ENCODE measurements at regions not wholly inside any gene's neighbourhood (a gene's known extent, or its start where the extent isn't known, plus 50 kb on each side); places are given as distances from the start of the nearest gene placed in this dataset.

DNA sequence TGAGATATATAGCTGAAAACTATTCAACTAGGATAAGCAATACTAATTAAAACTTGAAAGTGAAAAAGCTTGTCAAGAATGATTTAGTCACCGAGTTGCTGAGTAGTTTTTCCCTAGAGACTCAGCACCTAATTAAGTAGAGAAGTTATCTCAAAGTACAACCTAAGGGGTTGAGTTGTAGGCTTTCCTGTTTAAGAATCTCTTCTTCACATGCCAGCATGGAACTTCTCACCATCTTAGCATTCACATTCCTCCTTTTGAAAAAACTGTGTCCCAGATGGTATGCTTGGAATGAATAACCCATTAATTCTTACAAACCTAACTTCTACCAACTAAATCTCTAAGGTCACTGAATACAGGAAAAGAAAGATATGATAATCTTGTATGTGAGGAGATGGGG, 303.3 kb upstream of the ZC3H12C start (continued):
- no peak for TF ChIP-seq ZFP30 (CRISPR knock-in tag; IDR thresholded peaks at IDR 0.05)
- no peak for TF ChIP-seq RARB (CRISPR knock-in tag; IDR thresholded peaks at IDR 0.05)
- no peak for TF ChIP-seq SNAI2 (CRISPR knock-in tag; IDR thresholded peaks at IDR 0.05)
- TF ChIP-seq GLIS3 (CRISPR knock-in tag; IDR thresholded peaks at IDR 0.05): no peak
- TF ChIP-seq ARNTL (CRISPR knock-in tag; IDR thresholded peaks at IDR 0.05; ENCODE audit: borderline replicate concordance, low read depth): no peak
- TF ChIP-seq ZFP3 (CRISPR knock-in tag; IDR thresholded peaks at IDR 0.05): no peak

DNA sequence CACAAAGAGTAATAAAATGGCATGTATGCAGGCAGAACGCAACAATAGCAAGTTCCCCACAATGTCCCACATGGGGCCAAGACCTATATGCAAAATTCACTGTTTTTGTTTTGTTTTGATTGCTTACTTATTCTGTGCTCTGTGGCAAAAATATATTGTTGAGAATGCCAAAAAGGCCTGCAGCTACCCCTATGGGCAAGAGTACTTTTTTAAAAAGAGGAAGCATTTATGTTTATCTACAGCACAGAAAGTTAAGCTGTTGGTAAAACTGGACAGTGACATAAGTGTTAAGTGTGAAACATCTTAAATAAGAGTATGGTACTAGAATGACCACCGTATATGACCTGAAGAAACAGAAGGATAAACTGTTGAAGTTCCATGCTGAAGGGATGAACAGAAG, 301.9 kb upstream of the ZC3H12C start:
- no peak for TF ChIP-seq RARB (CRISPR knock-in tag; IDR thresholded peaks at IDR 0.05)
- TF ChIP-seq CSDC2 (CRISPR knock-in tag; IDR thresholded peaks at IDR 0.05): no peak
- TF ChIP-seq TCF4 (CRISPR knock-in tag; IDR thresholded peaks at IDR 0.05; ENCODE audit: borderline replicate concordance): no peak
- TF ChIP-seq OSR1 (CRISPR knock-in tag; IDR thresholded peaks at IDR 0.05): no peak
- no peak for TF ChIP-seq GLIS3 (CRISPR knock-in tag; IDR thresholded peaks at IDR 0.05)
- TF ChIP-seq SNAI2 (CRISPR knock-in tag; IDR thresholded peaks at IDR 0.05): no peak
- TF ChIP-seq, protein P1, sequence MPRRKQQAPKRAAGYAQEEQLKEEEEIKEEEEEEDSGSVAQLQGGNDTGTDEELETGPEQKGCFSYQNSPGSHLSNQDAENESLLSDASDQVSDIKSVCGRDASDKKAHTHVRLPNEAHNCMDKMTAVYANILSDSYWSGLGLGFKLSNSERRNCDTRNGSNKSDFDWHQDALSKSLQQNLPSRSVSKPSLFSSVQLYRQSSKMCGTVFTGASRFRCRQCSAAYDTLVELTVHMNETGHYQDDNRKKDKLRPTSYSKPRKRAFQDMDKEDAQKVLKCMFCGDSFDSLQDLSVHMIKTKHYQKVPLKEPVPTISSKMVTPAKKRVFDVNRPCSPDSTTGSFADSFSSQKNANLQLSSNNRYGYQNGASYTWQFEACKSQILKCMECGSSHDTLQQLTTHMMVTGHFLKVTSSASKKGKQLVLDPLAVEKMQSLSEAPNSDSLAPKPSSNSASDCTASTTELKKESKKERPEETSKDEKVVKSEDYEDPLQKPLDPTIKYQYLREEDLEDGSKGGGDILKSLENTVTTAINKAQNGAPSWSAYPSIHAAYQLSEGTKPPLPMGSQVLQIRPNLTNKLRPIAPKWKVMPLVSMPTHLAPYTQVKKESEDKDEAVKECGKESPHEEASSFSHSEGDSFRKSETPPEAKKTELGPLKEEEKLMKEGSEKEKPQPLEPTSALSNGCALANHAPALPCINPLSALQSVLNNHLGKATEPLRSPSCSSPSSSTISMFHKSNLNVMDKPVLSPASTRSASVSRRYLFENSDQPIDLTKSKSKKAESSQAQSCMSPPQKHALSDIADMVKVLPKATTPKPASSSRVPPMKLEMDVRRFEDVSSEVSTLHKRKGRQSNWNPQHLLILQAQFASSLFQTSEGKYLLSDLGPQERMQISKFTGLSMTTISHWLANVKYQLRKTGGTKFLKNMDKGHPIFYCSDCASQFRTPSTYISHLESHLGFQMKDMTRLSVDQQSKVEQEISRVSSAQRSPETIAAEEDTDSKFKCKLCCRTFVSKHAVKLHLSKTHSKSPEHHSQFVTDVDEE (CRISPR knock-in tag; IDR thresholded peaks at IDR 0.05): no peak
- no peak for TF ChIP-seq ZNF70 (CRISPR knock-in tag; IDR thresholded peaks at IDR 0.05)
- TF ChIP-seq ISL1 (CRISPR knock-in tag; IDR thresholded peaks at IDR 0.05): no peak
- no peak for TF ChIP-seq PPARA (CRISPR knock-in tag; IDR thresholded peaks at IDR 0.05; ENCODE audit: borderline replicate concordance)
- TF ChIP-seq ZFP3 (CRISPR knock-in tag; IDR thresholded peaks at IDR 0.05): no peak
- TF ChIP-seq, protein P2, sequence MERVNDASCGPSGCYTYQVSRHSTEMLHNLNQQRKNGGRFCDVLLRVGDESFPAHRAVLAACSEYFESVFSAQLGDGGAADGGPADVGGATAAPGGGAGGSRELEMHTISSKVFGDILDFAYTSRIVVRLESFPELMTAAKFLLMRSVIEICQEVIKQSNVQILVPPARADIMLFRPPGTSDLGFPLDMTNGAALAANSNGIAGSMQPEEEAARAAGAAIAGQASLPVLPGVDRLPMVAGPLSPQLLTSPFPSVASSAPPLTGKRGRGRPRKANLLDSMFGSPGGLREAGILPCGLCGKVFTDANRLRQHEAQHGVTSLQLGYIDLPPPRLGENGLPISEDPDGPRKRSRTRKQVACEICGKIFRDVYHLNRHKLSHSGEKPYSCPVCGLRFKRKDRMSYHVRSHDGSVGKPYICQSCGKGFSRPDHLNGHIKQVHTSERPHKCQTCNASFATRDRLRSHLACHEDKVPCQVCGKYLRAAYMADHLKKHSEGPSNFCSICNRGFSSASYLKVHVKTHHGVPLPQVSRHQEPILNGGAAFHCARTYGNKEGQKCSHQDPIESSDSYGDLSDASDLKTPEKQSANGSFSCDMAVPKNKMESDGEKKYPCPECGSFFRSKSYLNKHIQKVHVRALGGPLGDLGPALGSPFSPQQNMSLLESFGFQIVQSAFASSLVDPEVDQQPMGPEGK (CRISPR knock-in tag; IDR thresholded peaks at IDR 0.05; ENCODE audit: borderline replicate concordance): no peak
- TF ChIP-seq ESRRG (CRISPR knock-in tag; IDR thresholded peaks at IDR 0.05): no peak
- TF ChIP-seq ZFP30 (CRISPR knock-in tag; IDR thresholded peaks at IDR 0.05): no peak
- ATAC-seq: no peak

DNA sequence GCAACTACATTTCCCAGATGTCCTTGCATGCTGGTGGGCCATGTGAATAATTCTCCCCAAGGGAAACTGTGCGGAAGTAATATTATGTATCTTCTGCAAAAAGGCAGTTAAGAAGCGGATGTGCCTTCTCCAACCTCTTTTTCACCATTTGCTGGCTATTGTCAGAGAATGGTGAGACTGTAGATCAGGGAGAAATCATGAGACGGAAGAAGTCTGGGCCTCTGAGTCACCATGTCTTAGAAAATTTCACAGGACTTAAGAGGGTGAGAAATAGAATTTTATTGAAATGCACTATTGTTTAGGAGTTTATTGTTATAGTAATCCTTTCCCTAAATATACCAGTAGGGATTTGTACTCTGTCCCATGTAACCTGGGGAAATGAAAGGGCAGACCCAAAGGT, 298.7 kb upstream of the ZC3H12C start:
- ATAC-seq: no peak
- TF ChIP-seq BACH2 (CRISPR knock-in tag; IDR thresholded peaks at IDR 0.05; ENCODE audit: borderline replicate concordance): no peak
- TF ChIP-seq, protein P3, sequence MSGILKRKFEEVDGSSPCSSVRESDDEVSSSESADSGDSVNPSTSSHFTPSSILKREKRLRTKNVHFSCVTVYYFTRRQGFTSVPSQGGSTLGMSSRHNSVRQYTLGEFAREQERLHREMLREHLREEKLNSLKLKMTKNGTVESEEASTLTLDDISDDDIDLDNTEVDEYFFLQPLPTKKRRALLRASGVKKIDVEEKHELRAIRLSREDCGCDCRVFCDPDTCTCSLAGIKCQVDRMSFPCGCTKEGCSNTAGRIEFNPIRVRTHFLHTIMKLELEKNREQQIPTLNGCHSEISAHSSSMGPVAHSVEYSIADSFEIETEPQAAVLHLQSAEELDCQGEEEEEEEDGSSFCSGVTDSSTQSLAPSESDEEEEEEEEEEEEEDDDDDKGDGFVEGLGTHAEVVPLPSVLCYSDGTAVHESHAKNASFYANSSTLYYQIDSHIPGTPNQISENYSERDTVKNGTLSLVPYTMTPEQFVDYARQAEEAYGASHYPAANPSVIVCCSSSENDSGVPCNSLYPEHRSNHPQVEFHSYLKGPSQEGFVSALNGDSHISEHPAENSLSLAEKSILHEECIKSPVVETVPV (CRISPR knock-in tag; IDR thresholded peaks at IDR 0.05): no peak

DNA sequence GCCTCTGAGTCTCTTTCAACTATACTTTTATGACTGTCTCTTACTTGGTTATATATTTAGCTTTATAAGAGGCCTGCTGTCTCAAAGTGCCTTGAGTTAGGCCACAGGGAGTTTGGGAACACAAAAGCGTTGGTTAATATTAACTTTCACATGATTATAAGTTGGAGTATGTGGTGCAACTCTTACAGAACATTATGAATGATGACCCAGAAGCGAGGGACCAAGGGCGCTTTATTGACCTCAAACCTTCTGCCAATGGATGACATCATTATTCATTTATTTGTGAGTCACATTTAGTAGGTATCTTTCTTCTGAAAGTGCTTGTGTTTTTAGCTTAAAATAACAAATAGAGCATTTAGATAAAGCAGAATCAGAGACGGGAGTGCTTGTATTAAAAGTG, 298.0 kb upstream of the ZC3H12C start:
- no peak for ATAC-seq
- no peak for TF ChIP-seq ZC3H10 (CRISPR knock-in tag; IDR thresholded peaks at IDR 0.05)
- TF ChIP-seq, protein P3 (CRISPR knock-in tag; IDR thresholded peaks at IDR 0.05): no peak
- no peak for TF ChIP-seq ZFP3 (CRISPR knock-in tag; IDR thresholded peaks at IDR 0.05)
- TF ChIP-seq ESRRG (CRISPR knock-in tag; IDR thresholded peaks at IDR 0.05): no peak
- TF ChIP-seq SNAI2 (CRISPR knock-in tag; IDR thresholded peaks at IDR 0.05): no peak
- TF ChIP-seq OSR1 (CRISPR knock-in tag; IDR thresholded peaks at IDR 0.05): no peak

DNA sequence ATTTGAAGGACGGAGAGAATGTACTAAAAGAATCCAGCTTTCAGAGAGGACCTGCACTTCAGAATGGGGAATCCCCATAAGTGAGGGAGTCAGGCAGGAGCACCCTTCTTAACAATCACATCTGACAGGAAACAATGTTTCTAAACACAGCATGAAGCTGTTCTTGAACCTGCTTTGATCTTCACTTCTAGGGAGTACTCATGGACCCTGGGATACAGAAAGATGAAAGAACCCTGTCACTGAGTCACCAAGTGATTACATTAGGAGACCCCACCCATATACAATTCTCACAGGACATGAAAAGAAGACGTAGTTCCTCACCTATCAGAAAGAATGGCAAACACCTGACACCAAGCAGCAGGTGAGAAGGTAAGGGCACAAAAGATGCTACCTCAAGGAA, 296.9 kb upstream of the ZC3H12C start:
- TF ChIP-seq, protein P1 (CRISPR knock-in tag; IDR thresholded peaks at IDR 0.05): no peak
- TF ChIP-seq PPARA (CRISPR knock-in tag; IDR thresholded peaks at IDR 0.05; ENCODE audit: borderline replicate concordance) (no peak), GLIS3 (CRISPR knock-in tag; IDR thresholded peaks at IDR 0.05) (no peak)
- no peak for ATAC-seq

Data from SK-N-SH treated with all-trans-retinoic acid at 6 μM for 48 hours (cell line).